SK-N-SH treated with all-trans-retinoic acid at 6 μM for 48 hours (cell line): ENCODE measurements at regions not wholly inside any gene's neighbourhood (a gene's known extent, or its start where the extent isn't known, plus 50 kb on each side); places are given as distances from the start of the nearest gene placed in this dataset.

Source experiments
- ARNTL ChIP-seq: fragments of 450-650 bp; formaldehyde crosslinking; IDR thresholded peaks from 2 replicates; pipeline ENCODE4 v1.5.0; 2020; ENCODE audit warnings: low read depth, mild to moderate bottlenecking, moderate library complexity, borderline replicate concordance
- BACH2 ChIP-seq: fragments of 250-450 bp; sonication (Bioruptor Pico); IDR thresholded peaks from 2 replicates; pipeline ENCODE4 v1.9.0; 2021; ENCODE audit warnings: mild to moderate bottlenecking, borderline replicate concordance
- CSDC2 ChIP-seq: fragments of 250-450 bp; sonication (Bioruptor Pico); IDR thresholded peaks from 2 replicates; pipeline ENCODE4 v1.5.0; 2020; ENCODE audit warnings: mild to moderate bottlenecking, moderate library complexity
- CSRNP3 ChIP-seq: fragments of 250-450 bp; sonication (Bioruptor Pico); IDR thresholded peaks from 2 replicates; pipeline ENCODE4 v1.5.1; 2021; ENCODE audit warnings: mild to moderate bottlenecking, moderate library complexity
- GLIS3 ChIP-seq: fragments of 250-450 bp; sonication (Bioruptor Pico); IDR thresholded peaks from 2 replicates; pipeline ENCODE4 v1.5.0; 2020; ENCODE audit warnings: mild to moderate bottlenecking, moderate library complexity
- OSR1 ChIP-seq: fragments of 250-450 bp; sonication (Bioruptor Pico); IDR thresholded peaks from 2 replicates; pipeline ENCODE4 v1.8.0; 2022; ENCODE audit warnings: moderate library complexity, mild to moderate bottlenecking, inconsistent platforms
- TOX ChIP-seq: fragments of 250-450 bp; sonication (Bioruptor Pico); IDR thresholded peaks from 2 replicates; pipeline ENCODE4 v1.8.0; 2021; ENCODE audit warnings: mild to moderate bottlenecking, moderate library complexity, borderline replicate concordance
- ZC3H10 ChIP-seq: fragments of 250-450 bp; sonication (Bioruptor Pico); IDR thresholded peaks from 2 replicates; pipeline ENCODE4 v1.5.1; 2021; ENCODE audit warnings: mild to moderate bottlenecking, moderate library complexity
- TF ChIP-seq, protein P1 (sequence below): fragments of 250-450 bp; sonication (Bioruptor Pico); IDR thresholded peaks from 2 replicates; pipeline ENCODE4 v1.8.0; 2020; ENCODE audit warnings: mild to moderate bottlenecking, moderate library complexity, borderline replicate concordance
- TF ChIP-seq, protein P2 (sequence below): fragments of 250-450 bp; sonication (Bioruptor Pico); IDR thresholded peaks from 2 replicates; pipeline ENCODE4 v1.5.1; 2020; ENCODE audit warnings: low read depth, mild to moderate bottlenecking, moderate library complexity

GRCh38 chr2:194126418-194126817, 1530.6 kb upstream of the SLC39A10 start:
- TF ChIP-seq CSDC2: no peak
- TF ChIP-seq, protein P1, sequence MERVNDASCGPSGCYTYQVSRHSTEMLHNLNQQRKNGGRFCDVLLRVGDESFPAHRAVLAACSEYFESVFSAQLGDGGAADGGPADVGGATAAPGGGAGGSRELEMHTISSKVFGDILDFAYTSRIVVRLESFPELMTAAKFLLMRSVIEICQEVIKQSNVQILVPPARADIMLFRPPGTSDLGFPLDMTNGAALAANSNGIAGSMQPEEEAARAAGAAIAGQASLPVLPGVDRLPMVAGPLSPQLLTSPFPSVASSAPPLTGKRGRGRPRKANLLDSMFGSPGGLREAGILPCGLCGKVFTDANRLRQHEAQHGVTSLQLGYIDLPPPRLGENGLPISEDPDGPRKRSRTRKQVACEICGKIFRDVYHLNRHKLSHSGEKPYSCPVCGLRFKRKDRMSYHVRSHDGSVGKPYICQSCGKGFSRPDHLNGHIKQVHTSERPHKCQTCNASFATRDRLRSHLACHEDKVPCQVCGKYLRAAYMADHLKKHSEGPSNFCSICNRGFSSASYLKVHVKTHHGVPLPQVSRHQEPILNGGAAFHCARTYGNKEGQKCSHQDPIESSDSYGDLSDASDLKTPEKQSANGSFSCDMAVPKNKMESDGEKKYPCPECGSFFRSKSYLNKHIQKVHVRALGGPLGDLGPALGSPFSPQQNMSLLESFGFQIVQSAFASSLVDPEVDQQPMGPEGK (CRISPR knock-in tag): no peak
- TF ChIP-seq ZC3H10: no peak
- no peak for TF ChIP-seq ARNTL (CRISPR knock-in tag)
- no peak for TF ChIP-seq TOX
- no peak for TF ChIP-seq BACH2
- TF ChIP-seq, protein P2, sequence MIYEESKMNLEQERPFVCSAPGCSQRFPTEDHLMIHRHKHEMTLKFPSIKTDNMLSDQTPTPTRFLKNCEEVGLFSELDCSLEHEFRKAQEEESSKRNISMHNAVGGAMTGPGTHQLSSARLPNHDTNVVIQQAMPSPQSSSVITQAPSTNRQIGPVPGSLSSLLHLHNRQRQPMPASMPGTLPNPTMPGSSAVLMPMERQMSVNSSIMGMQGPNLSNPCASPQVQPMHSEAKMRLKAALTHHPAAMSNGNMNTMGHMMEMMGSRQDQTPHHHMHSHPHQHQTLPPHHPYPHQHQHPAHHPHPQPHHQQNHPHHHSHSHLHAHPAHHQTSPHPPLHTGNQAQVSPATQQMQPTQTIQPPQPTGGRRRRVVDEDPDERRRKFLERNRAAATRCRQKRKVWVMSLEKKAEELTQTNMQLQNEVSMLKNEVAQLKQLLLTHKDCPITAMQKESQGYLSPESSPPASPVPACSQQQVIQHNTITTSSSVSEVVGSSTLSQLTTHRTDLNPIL (CRISPR knock-in tag): no peak
- TF ChIP-seq GLIS3 (CRISPR knock-in tag): no peak
- TF ChIP-seq OSR1 (CRISPR knock-in tag): no peak
- TF ChIP-seq CSRNP3: no peak
